ENCODE measurements at regions not wholly inside any gene's neighbourhood (a gene's known extent, or its start where the extent isn't known, plus 50 kb on each side); places are given as distances from the start of the nearest gene placed in this dataset.

GRCh38 chr10:36220151-36220550 lies 578.1 kb upstream of the FZD8 start:
- Histone ChIP-seq H3K9me3 (no peaks in the 10 kb centered on the region), H3K4me1 (no peaks in the 10 kb centered on the region), H3K36me3 (no peaks in the 10 kb centered on the region), H3K4me3 (no peak overlapping the region), H3K27me3 (no peaks in the 10 kb centered on the region), H3K27ac (no peak overlapping the region)
- no peak for ATAC-seq
- 13 to 24% methylated on average over 1 of the region's 1 CpG for WGBS, 2 donors
- no peak for TF ChIP-seq CTCF (IDR thresholded peaks at IDR 0.05)
- intact Hi-C loops (cut with DNase I): no loop called here
- FAIRE-seq: no peak
- DNase-seq: no peak

- no peaks in the 10 kb centered on the region for H3K36me3 ChIP-seq
- H3K4me3 ChIP-seq: no peak overlapping the region
- FAIRE-seq: no peak
These were observed 569.8 kb upstream of the FZD8 start for GRCh38 chr10:36211856-36212255.

GRCh38 chr10:36209480-36209879 lies 567.4 kb upstream of the FZD8 start:
- intact Hi-C loops (cut with DNase I): no loop called here
- no peak for FAIRE-seq

More at GRCh38 chr10:36211856-36212255, 569.8 kb upstream of the FZD8 start:
- intact Hi-C loops (cut with DNase I): no loop called here
- 65 to 69% methylated on average over 2 of the region's 2 CpGs for WGBS, 2 donors
- ATAC-seq (no peak), DNase-seq (no peak)
- Histone ChIP-seq H3K27ac (no peak overlapping the region), H3K27me3 (no peaks in the 10 kb centered on the region), H3K4me1 (no peaks in the 10 kb centered on the region), H3K9me3 (no peaks in the 10 kb centered on the region)
- no peak for TF ChIP-seq CTCF (IDR thresholded peaks at IDR 0.05)

GRCh38 chr10:36202881-36203280 lies 560.8 kb upstream of the FZD8 start:
- H3K27ac ChIP-seq: no peak overlapping the region
- no peaks in the 10 kb centered on the region for H3K9me3 ChIP-seq
- H3K36me3 ChIP-seq: no peaks in the 10 kb centered on the region
- intact Hi-C loops (cut with DNase I): no loop called here
- DNase-seq: no peak
- no peaks in the 10 kb centered on the region for H3K27me3 ChIP-seq
- H3K4me3 ChIP-seq: no peak overlapping the region
- no peak for ATAC-seq
- peaks cover 0 to 5% (median 0%) of the 10 kb centered on the region in 3 donors for H3K4me1 ChIP-seq
- WGBS, 2 donors: 10 to 11% methylated on average over 1 of the region's 1 CpG
- no peak for TF ChIP-seq CTCF (IDR thresholded peaks at IDR 0.05)
- no peak for FAIRE-seq

More at GRCh38 chr10:36209480-36209879, 567.4 kb upstream of the FZD8 start:
- 73 to 80% methylated on average over 5 of the region's 5 CpGs for WGBS, 2 donors
- TF ChIP-seq CTCF (IDR thresholded peaks at IDR 0.05): no peak
- H3K36me3 ChIP-seq: no peaks in the 10 kb centered on the region
- no peak overlapping the region for H3K4me3 ChIP-seq
- ATAC-seq (no peak), DNase-seq (no peak)
- no peaks in the 10 kb centered on the region for H3K27me3 ChIP-seq
- no peaks in the 10 kb centered on the region for H3K9me3 ChIP-seq
- no peaks in the 10 kb centered on the region for H3K4me1 ChIP-seq
- no peak overlapping the region for H3K27ac ChIP-seq

GRCh38 chr10:36200577-36200976 lies 558.5 kb upstream of the FZD8 start:
- Histone ChIP-seq H3K9me3 (no peaks in the 10 kb centered on the region), H3K27ac (no peak overlapping the region), H3K4me1 (peaks cover 0 to 5% (median 0%) of the 10 kb centered on the region in 3 donors), H3K36me3 (no peaks in the 10 kb centered on the region), H3K4me3 (no peak overlapping the region), H3K27me3 (no peaks in the 10 kb centered on the region)
- TF ChIP-seq CTCF (IDR thresholded peaks at IDR 0.05): no peak
- no peak for FAIRE-seq
- DNase-seq: no peak
- 71 to 86% methylated on average over 5 of the region's 5 CpGs for WGBS, 2 donors
- intact Hi-C loops (cut with DNase I): no loop called here
- ATAC-seq: no peak
